MG63 (cell line): ENCODE measurements at regions not wholly inside any gene's neighbourhood (a gene's known extent, or its start where the extent isn't known, plus 50 kb on each side); places are given as distances from the start of the nearest gene placed in this dataset.

Source experiments
- DNase-seq: peaks from one replicate; pipeline ENCODE4 v3.0.0-alpha.2; 2020
- H3K27me3 ChIP-seq: fragments of 250-450 bp; sonication (Bioruptor Pico); 2 replicates; pipeline ENCODE4 v1.5.1; 2020; ENCODE audit warnings: mild to moderate bottlenecking, moderate library complexity
- H3K36me3 ChIP-seq: fragments of 250-450 bp; sonication (Bioruptor Pico); 2 replicates; pipeline ENCODE4 v1.5.1; 2020; ENCODE audit warnings: mild to moderate bottlenecking, moderate library complexity
- H3K4me3 ChIP-seq: fragments of 250-450 bp; sonication (Bioruptor Pico); 2 replicates; pipeline ENCODE4 v1.5.1; 2020; ENCODE audit warnings: mild to moderate bottlenecking, moderate library complexity
- H3K9me3 ChIP-seq: fragments of 250-450 bp; sonication (Bioruptor Pico); 2 replicates; pipeline ENCODE4 v1.5.1; 2020; ENCODE audit warnings: mild to moderate bottlenecking, moderate library complexity

GRCh38 chr16:27737513-27737912, 187.6 kb downstream of the KATNIP start:
- Histone ChIP-seq H3K9me3 (no peaks in the 10 kb centered on the region), H3K4me3 (no peak overlapping the region), H3K36me3 (peaks cover 2% of the 10 kb centered on the region; the same call in 1 of the 2 replicates), H3K27me3 (no peaks in the 10 kb centered on the region)
- no peak for DNase-seq
